Natural killer cell (primary cell): ENCODE measurements at regions not wholly inside any gene's neighbourhood (a gene's known extent, or its start where the extent isn't known, plus 50 kb on each side); places are given as distances from the start of the nearest gene placed in this dataset.

Experiments
- ATAC-seq, 3 donors: fragments of 150-1000 bp in 2 of 3; fragments of 200-7000 bp in 1 of 3; cut with Tn5 transposase; 1 replicate in 1 of 3; 2 replicates in 2 of 3; pipeline ENCODE4 v1.10.0; 2021; ENCODE audit warnings: mild to moderate bottlenecking in 2 of 3, moderate library complexity in 2 of 3
- DNase-seq, 2 donors: peaks; one replicate each; pipeline versions ENCODE4 v3.0.0 to v3.0.0-alpha.2; 2013 to 2021; ENCODE audit warnings: mixed read lengths in 1 of 2
- H3K27ac ChIP-seq: one replicate; pipeline ENCODE4 v1.5.1; 2013; ENCODE audit warnings: mild to moderate bottlenecking, low read length
- H3K27me3 ChIP-seq: one replicate; pipeline ENCODE4 v1.6.1; 2013; ENCODE audit warnings: low read length; ENCODE audit not compliant: control insufficient read depth, insufficient read depth
- H3K36me3 ChIP-seq: one replicate; pipeline ENCODE4 v1.6.1; 2013; ENCODE audit warnings: low read length; ENCODE audit not compliant: control insufficient read depth, insufficient read depth
- H3K4me1 ChIP-seq: one replicate; pipeline ENCODE4 v1.6.1; 2013; ENCODE audit warnings: low read length; ENCODE audit not compliant: control insufficient read depth, insufficient read depth
- H3K4me3 ChIP-seq: one replicate; pipeline ENCODE4 v1.5.1; 2013; ENCODE audit warnings: low read length
- H3K9me3 ChIP-seq: one replicate; pipeline ENCODE4 v1.6.1; 2013; ENCODE audit warnings: low read length; ENCODE audit not compliant: control insufficient read depth, insufficient read depth
- H3K27ac Mint-ChIP-seq, 2 donors: one replicate each; pipeline ENCODE4 v1.8.0; 2022; ENCODE audit warnings: mild to moderate bottlenecking in 2 of 2, mixed read lengths in 2 of 2, moderate library complexity in 1 of 2
- H3K27me3 Mint-ChIP-seq, 2 donors: one replicate each; pipeline ENCODE4 v1.8.0; 2022; ENCODE audit warnings: low read depth in 2 of 2, mixed read lengths in 2 of 2
- H3K36me3 Mint-ChIP-seq: one replicate; pipeline ENCODE4 v1.8.0; 2022; ENCODE audit warnings: mixed read lengths
- H3K4me1 Mint-ChIP-seq, 2 donors: one replicate each; pipeline ENCODE4 v1.8.0; 2022; ENCODE audit warnings: mixed read lengths in 2 of 2
- H3K4me3 Mint-ChIP-seq: one replicate; pipeline ENCODE4 v1.8.0; 2022; ENCODE audit warnings: mild to moderate bottlenecking, moderate library complexity, mixed read lengths
- H3K9me3 Mint-ChIP-seq, 2 donors: one replicate each; pipeline ENCODE4 v1.8.0; 2022; ENCODE audit warnings: mixed read lengths in 2 of 2
- CTCF ChIP-seq: fragments of 200-600 bp; IDR thresholded peaks from one replicate; pipeline ENCODE4 v1.8.0; 2022; ENCODE audit warnings: antibody characterized with exemption
- WGBS: methylation state at CpG from one replicate; pipeline ENCODE4 v1.1.7; 2013; ENCODE audit warnings: missing lambda C conversion rate; ENCODE audit not compliant: insufficient coverage; 5-methylcytosine and 5-hydroxymethylcytosine counted together
- intact Hi-C: fragments of 100-400 bp; cut with micrococcal nuclease; formaldehyde crosslinking; loops from one replicate; pipeline ENCODE4 v1.14.2; 2022

GRCh38 chr2:157164891-157165290 lies 92.6 kb upstream of the GALNT5 start:
- TF ChIP-seq CTCF, result no peak
- no peak overlapping the region for H3K27ac ChIP-seq
- intact Hi-C loops, result no loop called here
- H3K9me3 ChIP-seq, result peaks cover 4% of the 10 kb centered on the region
- WGBS, result 100% methylated on average over 1 of the region's 1 CpG
- no peak overlapping the region for H3K4me3 Mint-ChIP-seq
- H3K27me3 Mint-ChIP-seq, result peaks cover 0 to 2% of the 10 kb centered on the region in 2 donors
- no peaks in the 10 kb centered on the region for H3K36me3 Mint-ChIP-seq
- no peaks in the 10 kb centered on the region for H3K36me3 ChIP-seq
- no peaks in the 10 kb centered on the region for H3K27me3 ChIP-seq
- ATAC-seq (no peak), DNase-seq (no peak)
- H3K4me1 ChIP-seq, result no peaks in the 10 kb centered on the region
- no peak overlapping the region for H3K27ac Mint-ChIP-seq
- H3K4me1 Mint-ChIP-seq, result no peaks in the 10 kb centered on the region
- H3K9me3 Mint-ChIP-seq, result peaks cover 0 to 5% of the 10 kb centered on the region in 2 donors
- H3K4me3 ChIP-seq, result no peak overlapping the region

- ATAC-seq (no peak), DNase-seq (no peak)
- intact Hi-C loops, result no loop called here
- no peak overlapping the region for H3K4me3 Mint-ChIP-seq
- Histone ChIP-seq H3K9me3 (peaks cover 4% of the 10 kb centered on the region), H3K27ac (no peak overlapping the region), H3K4me3 (no peak overlapping the region), H3K4me1 (no peaks in the 10 kb centered on the region), H3K27me3 (no peaks in the 10 kb centered on the region), H3K36me3 (no peaks in the 10 kb centered on the region)
- H3K9me3 Mint-ChIP-seq, result peaks cover 0 to 5% of the 10 kb centered on the region in 2 donors
- no peaks in the 10 kb centered on the region for H3K36me3 Mint-ChIP-seq
- H3K27me3 Mint-ChIP-seq, result peaks cover 0 to 2% of the 10 kb centered on the region in 2 donors
- H3K27ac Mint-ChIP-seq, result no peak overlapping the region
- TF ChIP-seq CTCF, result no peak
- 91% methylated on average over 3 of the region's 3 CpGs for WGBS
- no peaks in the 10 kb centered on the region for H3K4me1 Mint-ChIP-seq
These were observed 89.0 kb upstream of the GALNT5 start for GRCh38 chr2:157168501-157168900.

GRCh38 chr2:157169889-157170288 lies 87.6 kb upstream of the GALNT5 start:
- Histone ChIP-seq H3K36me3 (no peaks in the 10 kb centered on the region), H3K9me3 (peaks cover under 1% of the 10 kb centered on the region), H3K27ac (no peak overlapping the region), H3K4me1 (no peaks in the 10 kb centered on the region), H3K27me3 (no peaks in the 10 kb centered on the region), H3K4me3 (no peak overlapping the region)
- 94% methylated on average over 3 of the region's 3 CpGs for WGBS
- intact Hi-C loops, result no loop called here
- H3K4me3 Mint-ChIP-seq, result no peak overlapping the region
- no peak for TF ChIP-seq CTCF
- DNase-seq (no peak), ATAC-seq (no peak)
- no peaks in the 10 kb centered on the region for H3K36me3 Mint-ChIP-seq
- peaks cover 0 to 2% of the 10 kb centered on the region in 2 donors for H3K27me3 Mint-ChIP-seq
- no peaks in the 10 kb centered on the region for H3K4me1 Mint-ChIP-seq
- H3K27ac Mint-ChIP-seq, result no peak overlapping the region
- peaks cover 0 to 2% of the 10 kb centered on the region in 2 donors for H3K9me3 Mint-ChIP-seq

GRCh38 chr2:157170299-157170698 lies 87.2 kb upstream of the GALNT5 start:
- Histone ChIP-seq H3K27ac (no peak overlapping the region), H3K36me3 (no peaks in the 10 kb centered on the region), H3K27me3 (no peaks in the 10 kb centered on the region), H3K4me1 (no peaks in the 10 kb centered on the region), H3K9me3 (no peaks in the 10 kb centered on the region), H3K4me3 (no peak overlapping the region)
- H3K36me3 Mint-ChIP-seq, result no peaks in the 10 kb centered on the region
- DNase-seq (no peak), ATAC-seq (no peak)
- H3K4me1 Mint-ChIP-seq, result no peaks in the 10 kb centered on the region
- peaks cover 0 to 2% of the 10 kb centered on the region in 2 donors for H3K27me3 Mint-ChIP-seq
- 69% methylated on average over 1 of the region's 1 CpG for WGBS
- intact Hi-C loops, result no loop called here
- no peak for TF ChIP-seq CTCF
- H3K4me3 Mint-ChIP-seq, result no peak overlapping the region
- no peak overlapping the region for H3K27ac Mint-ChIP-seq
- peaks cover 0 to 2% of the 10 kb centered on the region in 2 donors for H3K9me3 Mint-ChIP-seq
